ENCODE measurements at regions not wholly inside any gene's neighbourhood (a gene's known extent, or its start where the extent isn't known, plus 50 kb on each side); places are given as distances from the start of the nearest gene placed in this dataset.

DNA sequence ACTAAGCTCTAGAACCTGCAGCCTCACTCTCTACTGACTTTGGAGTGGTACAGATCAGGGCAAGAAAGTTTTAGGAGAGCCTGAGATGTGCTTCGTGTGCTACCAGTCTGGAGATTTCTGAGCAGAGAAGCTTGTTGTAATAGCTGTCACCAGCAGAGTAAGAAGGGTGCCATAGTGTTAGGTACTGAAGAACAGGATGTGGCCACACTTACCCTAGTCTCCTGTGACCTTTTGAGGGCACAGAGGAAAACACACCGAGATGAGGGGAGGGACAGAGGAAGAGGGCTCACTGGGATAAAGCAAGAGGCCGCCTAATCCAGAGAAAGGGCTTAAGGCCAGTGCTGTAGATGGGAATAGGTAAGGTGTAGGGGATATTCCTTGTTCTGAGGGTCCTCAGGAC is 146.2 kb upstream of the MTPN start:
- TF ChIP-seq, protein P1, sequence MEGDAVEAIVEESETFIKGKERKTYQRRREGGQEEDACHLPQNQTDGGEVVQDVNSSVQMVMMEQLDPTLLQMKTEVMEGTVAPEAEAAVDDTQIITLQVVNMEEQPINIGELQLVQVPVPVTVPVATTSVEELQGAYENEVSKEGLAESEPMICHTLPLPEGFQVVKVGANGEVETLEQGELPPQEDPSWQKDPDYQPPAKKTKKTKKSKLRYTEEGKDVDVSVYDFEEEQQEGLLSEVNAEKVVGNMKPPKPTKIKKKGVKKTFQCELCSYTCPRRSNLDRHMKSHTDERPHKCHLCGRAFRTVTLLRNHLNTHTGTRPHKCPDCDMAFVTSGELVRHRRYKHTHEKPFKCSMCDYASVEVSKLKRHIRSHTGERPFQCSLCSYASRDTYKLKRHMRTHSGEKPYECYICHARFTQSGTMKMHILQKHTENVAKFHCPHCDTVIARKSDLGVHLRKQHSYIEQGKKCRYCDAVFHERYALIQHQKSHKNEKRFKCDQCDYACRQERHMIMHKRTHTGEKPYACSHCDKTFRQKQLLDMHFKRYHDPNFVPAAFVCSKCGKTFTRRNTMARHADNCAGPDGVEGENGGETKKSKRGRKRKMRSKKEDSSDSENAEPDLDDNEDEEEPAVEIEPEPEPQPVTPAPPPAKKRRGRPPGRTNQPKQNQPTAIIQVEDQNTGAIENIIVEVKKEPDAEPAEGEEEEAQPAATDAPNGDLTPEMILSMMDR (IDR thresholded peaks at IDR 0.05; ENCODE audit: insufficient read depth, low read depth, low read length): no peak
- no peak for TF ChIP-seq EZH2 (IDR thresholded peaks at IDR 0.05; ENCODE audit: insufficient read depth, low read length)
